AG09319 (cell line): ENCODE measurements at regions not wholly inside any gene's neighbourhood (a gene's known extent, or its start where the extent isn't known, plus 50 kb on each side); places are given as distances from the start of the nearest gene placed in this dataset.

ENCODE experiments used
- DNase-seq: peaks from one replicate; pipeline ENCODE4 v3.0.0-alpha.2; 2010; ENCODE audit warnings: low read depth; ENCODE audit errors: extremely low read depth
- CTCF ChIP-seq: IDR thresholded peaks from 2 replicates; pipeline ENCODE4 v1.5.1; 2011; ENCODE audit warnings: low read depth, mild to moderate bottlenecking, inconsistent platforms, low read length, moderate library complexity

GRCh38 chr7:52325237-52325636, 710.2 kb upstream of the POM121L12 start:
- no peak for TF ChIP-seq CTCF
- no peak for DNase-seq

- TF ChIP-seq CTCF, result no peak
- DNase-seq, result no peak
Observed at GRCh38 chr7:52323202-52323746, 712.2 kb upstream of the POM121L12 start.

- no peak for TF ChIP-seq CTCF
- DNase-seq, result no peak
Observed at GRCh38 chr7:52320610-52321009, 714.8 kb upstream of the POM121L12 start.

GRCh38 chr7:52317921-52318320, 717.5 kb upstream of the POM121L12 start:
- DNase-seq, result no peak
- no peak for TF ChIP-seq CTCF

GRCh38 chr7:52311886-52312285, 723.5 kb upstream of the POM121L12 start:
- no peak for DNase-seq
- TF ChIP-seq CTCF, result no peak

- no peak for DNase-seq
- TF ChIP-seq CTCF, result no peak
Observed at GRCh38 chr7:52309631-52310030, 725.8 kb upstream of the POM121L12 start.

GRCh38 chr7:52302765-52303520, 732.5 kb upstream of the POM121L12 start:
- no peak for TF ChIP-seq CTCF
- no peak for DNase-seq
